ENCODE measurements at regions not wholly inside any gene's neighbourhood (a gene's known extent, or its start where the extent isn't known, plus 50 kb on each side); places are given as distances from the start of the nearest gene placed in this dataset.
"Not testable (repeated sequence)": the region's sequence is repeated elsewhere in the genome, so short reads cannot be mapped to it uniquely, and the experiment has no call there.

DNA sequence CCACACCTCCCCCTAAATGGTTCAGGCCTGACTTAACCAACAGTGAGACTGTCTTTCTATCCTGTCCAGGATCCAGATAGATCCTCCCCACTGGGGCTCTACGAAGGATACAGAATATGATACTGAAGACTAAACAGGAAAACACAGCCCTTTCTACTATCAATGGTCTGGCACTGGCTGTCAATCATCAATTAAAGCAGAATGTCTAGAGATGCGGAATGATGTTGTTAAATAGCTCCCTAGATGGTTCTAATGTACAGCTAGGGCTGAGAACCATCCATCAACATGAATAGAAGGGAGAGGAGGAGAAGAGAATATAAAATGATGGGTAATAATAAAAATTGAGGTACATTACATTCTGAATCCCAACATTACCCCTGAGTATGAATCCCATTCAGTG lies 314.3 kb upstream of the CELF2 start:
- no peak for FAIRE-seq
- DNase-seq (ENCODE audit: insufficient read length, low spot score): no peak

DNA sequence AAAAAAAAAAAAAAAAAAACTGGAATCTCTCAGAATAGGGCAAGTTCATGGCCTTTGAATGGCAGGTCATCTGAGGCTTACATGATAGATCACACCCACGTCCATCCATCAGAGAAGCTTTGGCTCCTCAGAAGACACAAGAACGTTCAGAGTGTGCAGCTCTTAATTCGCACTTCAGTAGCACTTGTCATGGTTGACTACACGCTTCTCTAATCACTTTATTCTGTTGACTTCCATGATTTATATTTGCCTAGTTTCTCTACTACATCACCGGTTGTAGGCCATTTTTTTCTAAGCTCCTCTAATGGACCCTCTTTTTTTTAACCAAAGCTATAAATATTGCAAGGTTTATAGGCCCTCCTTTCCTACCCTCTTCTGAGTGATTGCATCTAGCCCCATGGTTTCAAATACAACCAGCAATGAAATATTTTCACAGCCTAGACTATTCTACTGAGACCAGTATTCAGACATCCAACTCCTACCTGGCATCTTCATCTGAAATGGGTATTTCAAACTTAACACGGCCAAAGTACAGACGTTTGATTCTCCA lies 305.4 kb upstream of the CELF2 start:
- DNase-seq (ENCODE audit: insufficient read length, low spot score): no peak
- FAIRE-seq: no peak

DNA sequence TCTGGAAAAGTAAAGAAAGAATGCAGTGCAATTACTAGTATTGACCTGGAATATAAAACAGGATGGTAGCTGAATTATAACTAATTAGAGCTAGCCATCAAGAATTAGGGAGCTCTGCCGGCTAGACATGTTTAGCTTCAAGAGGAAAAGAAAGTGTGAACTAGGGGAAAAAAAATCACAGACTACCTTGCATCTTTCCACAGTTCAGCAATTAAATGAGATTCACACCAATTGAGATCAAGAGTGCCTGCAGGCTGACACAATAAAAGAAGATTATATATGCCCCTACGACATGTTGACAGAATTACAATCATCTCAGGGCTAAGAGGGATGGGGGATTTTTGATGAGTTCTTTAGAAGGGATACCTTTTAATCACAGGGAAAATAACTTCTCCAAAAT lies 303.3 kb upstream of the CELF2 start:
- DNase-seq (ENCODE audit: insufficient read length, low spot score) (no peak), FAIRE-seq (no peak)

DNA sequence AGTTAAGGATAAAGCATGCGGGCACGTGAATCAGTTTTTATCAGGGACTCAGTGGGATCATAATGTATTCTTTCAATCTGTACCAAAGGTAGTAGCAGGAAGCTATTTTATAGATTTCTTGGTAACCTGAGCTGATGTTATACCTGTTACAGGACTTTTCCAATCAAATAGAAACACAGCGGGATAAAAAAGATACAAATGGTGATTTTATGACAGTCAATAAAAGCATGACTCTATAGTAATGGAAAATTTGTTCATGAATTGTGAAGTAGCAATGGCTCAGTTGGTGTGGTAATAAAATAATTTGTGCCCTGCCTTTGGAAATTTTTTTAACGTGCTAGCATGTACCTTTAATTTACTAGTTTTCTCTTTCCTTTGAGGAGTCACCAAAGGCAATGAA lies 300.7 kb upstream of the CELF2 start:
- FAIRE-seq: no peak
- DNase-seq (ENCODE audit: insufficient read length, low spot score): no peak

DNA sequence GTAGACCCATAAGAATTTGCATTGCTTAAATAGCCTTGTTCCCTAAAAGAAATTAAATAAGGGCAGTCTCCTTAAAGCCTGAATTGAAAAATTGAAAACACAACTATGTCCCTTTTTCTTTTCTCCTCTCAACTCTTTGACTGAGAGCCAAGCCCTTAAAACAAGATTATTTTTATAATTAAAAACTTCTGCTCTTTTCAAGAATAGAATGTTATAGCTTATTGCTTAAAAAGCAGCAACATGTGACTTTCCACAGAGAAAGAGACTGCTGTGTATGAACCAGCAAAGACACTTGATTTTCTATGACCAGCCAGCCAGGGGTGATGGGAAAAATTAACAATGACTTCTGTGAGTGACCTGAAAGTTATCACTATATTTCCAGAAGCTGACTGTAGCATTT lies 295.2 kb upstream of the CELF2 start:
- DNase-seq (ENCODE audit: insufficient read length, low spot score) (no peak), FAIRE-seq (no peak)

DNA sequence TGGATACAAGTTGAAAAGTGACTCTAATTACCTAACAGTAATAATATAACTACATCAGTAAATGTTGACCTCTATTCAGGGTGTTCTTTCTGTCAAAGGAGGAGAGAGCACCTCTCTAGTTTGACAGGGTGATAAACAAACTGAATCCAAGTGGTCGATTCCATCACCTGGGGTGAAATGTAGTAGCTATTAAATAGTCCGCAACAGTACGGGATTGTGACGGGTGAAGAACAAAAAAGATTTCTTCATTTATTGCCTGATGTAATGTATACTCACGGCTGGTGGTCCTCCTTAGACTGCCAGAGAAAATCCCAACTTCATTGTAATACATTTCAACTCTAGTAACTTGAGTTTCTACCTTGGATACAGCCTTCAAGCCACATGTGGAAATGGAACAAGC lies 292.5 kb upstream of the CELF2 start:
- FAIRE-seq: no peak

DNA sequence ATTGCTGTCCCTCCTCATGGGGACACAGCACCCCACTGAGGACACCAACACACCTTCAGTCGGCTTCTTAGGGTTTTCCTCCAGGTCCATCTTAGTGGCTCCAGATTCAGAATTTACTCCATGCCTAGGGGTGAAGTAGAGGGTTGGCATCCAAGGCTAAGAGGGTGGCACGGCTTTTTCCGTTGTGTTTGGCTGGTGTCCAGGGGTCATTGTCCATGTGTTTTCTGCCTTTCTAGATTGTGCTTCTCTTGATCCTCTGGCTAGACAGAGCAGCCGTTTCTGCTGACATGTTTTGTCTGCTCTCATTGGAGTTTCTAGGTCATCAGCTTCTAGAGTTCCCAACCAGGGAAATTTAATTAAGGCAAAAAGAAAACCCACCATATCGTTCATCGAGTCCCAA lies 291.6 kb upstream of the CELF2 start:
- FAIRE-seq (no peak), DNase-seq (ENCODE audit: insufficient read length, low spot score) (no peak)

More for the DNA sequence above, 292.5 kb upstream of the CELF2 start:
- DNase-seq (ENCODE audit: insufficient read length, low spot score): no peak

DNA sequence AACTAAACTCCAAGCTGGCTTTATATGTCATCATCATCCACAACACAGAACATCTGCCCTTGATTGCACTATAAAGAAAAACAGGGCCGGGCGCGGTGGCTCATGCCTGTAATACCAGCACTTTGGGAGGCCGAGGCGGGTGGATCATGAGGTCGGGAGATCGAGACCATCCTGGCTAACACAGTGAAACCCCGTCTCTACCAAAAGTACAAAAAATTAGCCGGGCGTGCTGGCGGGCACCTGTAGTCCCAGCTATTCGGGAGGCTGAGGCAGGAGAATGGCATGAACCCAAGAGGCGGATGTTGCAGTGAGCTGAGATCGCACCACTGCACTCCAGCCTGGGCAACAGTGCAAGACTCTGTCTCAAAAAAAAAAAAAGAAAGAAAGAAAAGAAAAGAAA lies 290.3 kb upstream of the CELF2 start:
- DNase-seq (ENCODE audit: insufficient read length, low spot score); FAIRE-seq: not testable (repeated sequence)

DNA sequence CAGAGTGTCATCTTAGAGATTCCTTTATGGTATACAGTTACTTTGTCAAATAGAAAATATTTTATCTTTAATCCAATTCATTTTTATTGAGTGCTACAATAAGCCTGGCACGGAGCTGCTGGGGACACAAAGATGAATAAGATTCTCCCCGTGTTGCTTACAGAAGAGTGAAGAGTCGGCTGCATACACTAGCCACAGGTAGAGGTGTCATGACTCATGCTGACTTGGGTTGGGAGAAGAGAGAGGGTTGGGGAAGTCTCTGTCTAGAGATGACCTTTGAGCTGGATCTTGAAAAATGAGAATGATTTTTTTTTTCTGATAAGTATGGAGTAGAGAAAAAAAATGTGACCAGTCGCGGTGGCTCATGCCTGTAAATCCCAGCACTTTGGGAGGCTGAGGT lies 289.9 kb upstream of the CELF2 start:
- DNase-seq (ENCODE audit: insufficient read length, low spot score): no peak
- FAIRE-seq: no peak

DNA sequence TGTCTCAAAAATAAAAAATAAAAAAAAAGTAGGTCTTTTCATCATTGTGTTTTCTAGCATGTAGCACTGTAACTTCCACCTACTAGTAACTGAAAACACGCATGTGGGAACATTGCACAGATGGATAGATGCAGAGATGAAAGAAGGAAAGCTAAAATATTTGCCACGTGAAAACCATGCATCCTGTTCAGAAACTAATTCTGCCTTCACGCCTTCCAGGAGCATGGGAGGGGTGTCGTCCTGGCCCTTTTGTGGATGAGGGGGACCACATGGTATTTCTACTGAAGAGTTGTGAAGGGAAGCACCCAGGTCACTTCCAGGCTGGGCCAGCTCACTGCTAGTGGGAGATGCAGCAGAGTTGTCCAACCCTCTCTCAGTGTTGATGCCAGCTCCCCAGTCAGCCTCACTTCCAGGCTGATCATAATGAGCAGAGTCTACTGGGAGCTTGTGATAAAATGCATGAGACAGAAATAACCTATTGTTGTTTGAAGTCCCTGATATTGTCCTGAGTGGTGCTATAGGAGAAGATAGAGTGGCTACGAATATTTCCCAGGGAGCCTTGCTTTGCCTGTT lies 287.1 kb upstream of the CELF2 start:
- FAIRE-seq: no peak
- no peak for DNase-seq (ENCODE audit: insufficient read length, low spot score)

DNA sequence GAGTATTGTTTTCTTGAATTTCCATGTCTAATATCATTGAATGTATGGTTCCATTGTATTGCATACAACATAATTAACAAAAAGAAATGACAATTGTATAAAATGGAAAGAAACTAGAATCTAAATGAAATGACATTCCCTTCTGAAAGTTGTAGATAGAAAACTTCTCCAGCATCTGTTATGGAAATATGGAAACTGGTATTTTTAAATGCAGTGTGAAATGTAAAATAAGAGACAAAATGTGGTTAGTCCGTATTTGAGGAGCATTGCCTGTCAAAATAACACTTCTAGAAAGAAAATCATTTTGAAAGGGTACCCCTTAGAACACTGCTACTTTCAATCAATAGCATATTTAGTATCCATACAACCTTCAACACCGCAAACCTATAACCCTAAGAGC lies 286.3 kb upstream of the CELF2 start:
- FAIRE-seq: no peak
- no peak for DNase-seq (ENCODE audit: insufficient read length, low spot score)

DNA sequence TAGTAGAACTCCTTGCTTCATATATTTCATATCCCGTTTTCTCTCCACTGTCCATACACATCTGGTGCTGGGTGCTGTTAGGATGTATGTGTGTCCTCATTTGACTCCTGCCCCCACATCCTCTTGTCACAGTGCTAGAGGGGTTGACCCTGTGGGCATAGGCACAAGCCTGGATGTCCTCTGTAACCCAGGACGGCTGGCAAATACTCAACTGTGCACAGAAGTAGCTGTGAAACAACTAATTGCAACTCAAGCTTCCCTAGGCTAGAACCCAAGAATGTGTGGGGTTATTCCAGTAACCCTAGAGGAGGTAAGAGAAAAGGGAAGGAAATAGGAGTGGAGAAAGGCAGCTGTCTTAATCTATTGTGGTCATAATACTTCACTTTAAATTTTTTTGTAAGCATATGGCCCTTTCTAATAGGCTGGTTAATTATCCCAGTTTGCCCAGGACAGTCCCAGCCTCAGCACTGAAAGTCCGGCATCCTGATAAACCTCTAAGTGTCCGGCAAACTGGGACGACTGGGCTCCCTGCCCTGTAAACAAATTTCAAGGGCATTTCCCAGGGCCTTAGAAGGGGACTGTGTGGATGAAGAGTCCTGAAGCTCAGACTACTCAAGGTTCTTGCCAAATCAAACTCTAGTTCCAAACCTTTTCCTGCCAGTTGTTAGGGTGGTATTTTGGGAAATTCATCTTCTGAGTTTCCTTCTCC lies 283.2 kb upstream of the CELF2 start:
- DNase-seq (ENCODE audit: insufficient read length, low spot score) (no peak), FAIRE-seq (no peak)

DNA sequence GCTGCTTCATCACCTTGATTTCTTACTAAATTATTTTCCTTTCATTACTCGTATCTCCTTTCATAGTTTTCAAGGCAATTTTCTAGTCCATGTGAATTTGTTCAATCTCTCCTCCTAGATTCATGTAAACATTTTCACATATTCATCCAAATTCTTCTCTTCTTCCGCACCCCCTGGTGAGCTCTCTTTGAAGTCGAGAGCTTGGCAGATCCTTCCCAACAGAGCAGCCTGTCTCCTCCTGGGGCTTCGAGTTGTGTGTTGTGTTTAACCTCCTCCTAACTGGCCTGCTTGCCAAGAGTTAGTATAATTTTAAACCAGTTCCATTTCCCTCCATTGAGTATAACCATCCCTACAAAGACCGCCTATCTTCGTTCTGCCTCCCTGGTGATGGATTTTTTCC lies 272.4 kb upstream of the CELF2 start:
- DNase-seq (ENCODE audit: insufficient read length, low spot score): no peak
- no peak for FAIRE-seq

DNA sequence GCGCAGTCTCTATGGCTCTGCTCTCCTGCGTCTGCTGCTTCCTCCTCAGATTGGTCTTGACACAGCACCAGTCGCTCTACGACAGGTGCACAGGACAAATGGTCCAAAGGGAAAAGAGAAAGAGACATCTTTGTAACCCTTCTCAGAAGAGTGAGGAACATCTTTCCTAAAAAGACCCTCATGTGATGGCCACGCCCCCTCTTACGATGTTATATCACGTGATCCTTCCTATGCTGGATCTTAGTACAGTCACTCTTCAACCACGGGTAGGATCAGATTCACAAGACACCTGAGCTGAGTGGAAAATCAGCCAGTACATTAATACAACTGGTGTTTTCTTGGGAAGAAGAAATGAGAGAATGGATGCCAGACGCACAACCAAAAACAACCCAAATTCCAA lies 262.2 kb upstream of the CELF2 start:
- no peak for FAIRE-seq
- DNase-seq (ENCODE audit: insufficient read length, low spot score): no peak

DNA sequence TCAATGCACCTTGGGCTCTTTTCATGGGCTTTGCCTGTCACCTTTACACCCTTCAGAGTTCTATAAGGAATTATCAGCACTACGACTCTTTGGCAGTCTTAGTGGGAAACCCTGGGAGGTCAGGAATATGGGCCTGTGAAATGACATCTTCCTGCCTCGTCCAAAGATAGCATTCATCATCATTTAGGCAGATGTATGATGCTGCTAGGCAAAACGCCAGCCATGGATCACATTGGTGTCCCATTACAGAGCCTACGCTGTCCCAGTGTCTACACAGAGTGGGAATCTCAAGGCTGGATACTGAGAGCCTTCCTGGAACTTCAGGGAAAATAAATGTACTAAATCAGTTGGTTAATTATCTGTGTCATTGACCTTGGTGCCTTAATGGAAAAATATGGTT lies 259.4 kb upstream of the CELF2 start:
- no peak for FAIRE-seq
- DNase-seq (ENCODE audit: insufficient read length, low spot score): no peak

DNA sequence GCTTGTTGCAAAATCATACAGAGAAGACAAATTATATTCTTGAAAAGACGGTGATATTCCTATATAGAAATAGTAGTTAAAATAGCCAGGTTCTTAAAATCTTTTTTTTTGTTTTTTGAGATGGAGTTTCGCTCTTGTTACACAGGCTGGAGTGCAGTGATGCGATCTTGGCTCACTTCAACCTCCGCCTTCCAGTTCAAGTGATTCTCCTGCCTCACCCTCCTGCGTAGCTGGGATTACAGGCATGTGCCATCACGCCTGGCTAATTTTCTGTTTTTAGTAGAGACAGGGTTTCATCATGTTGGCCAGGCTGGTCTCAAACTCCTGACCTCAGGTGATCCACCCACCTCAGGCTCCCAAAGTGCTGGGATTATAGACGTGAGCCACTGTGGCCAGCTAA lies 257.9 kb upstream of the CELF2 start:
- not testable (repeated sequence) for FAIRE-seq; DNase-seq (ENCODE audit: insufficient read length, low spot score)

DNA sequence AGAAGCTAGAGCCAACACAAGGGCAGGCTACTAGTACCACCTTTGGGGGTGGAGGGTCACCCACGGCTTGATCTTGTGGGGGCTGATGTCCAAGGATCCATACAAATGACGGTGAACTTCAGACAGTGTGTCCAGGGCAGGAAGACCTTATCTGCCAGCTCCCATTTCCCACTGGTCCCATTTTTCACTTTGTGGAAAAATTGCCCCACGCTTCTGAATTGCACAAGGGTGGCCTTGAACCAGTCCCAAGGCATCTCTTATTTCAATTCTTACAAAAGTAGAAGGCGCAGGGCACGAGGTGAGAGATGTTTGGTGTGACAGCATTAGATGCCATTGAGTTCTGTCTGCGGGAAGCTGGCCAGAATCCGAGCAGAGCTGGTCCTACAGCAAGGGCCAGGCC lies 252.7 kb upstream of the CELF2 start:
- FAIRE-seq: no peak

DNA sequence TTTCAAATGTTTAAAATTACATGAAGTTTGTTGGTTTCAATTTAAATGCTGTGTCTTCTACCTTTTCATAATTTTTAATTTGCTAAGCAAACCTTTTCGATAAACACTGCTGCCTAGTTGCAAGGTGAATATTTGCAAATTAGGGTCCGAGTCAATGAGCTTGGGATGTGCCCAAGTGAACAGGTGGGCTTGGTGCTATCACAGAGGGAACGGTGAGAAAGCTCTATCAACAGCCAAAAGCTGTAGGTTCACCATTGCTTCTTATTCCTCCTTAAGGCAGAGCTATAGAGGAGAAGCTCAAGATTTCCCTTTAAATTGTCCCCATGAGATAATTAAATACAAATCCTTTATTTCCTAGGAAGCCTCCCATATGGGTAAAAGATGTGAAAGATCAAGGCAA lies 245.3 kb upstream of the CELF2 start:
- DNase-seq (ENCODE audit: insufficient read length, low spot score): no peak
- FAIRE-seq: no peak

More for the DNA sequence above, 252.7 kb upstream of the CELF2 start:
- no peak for DNase-seq (ENCODE audit: insufficient read length, low spot score)

DNA sequence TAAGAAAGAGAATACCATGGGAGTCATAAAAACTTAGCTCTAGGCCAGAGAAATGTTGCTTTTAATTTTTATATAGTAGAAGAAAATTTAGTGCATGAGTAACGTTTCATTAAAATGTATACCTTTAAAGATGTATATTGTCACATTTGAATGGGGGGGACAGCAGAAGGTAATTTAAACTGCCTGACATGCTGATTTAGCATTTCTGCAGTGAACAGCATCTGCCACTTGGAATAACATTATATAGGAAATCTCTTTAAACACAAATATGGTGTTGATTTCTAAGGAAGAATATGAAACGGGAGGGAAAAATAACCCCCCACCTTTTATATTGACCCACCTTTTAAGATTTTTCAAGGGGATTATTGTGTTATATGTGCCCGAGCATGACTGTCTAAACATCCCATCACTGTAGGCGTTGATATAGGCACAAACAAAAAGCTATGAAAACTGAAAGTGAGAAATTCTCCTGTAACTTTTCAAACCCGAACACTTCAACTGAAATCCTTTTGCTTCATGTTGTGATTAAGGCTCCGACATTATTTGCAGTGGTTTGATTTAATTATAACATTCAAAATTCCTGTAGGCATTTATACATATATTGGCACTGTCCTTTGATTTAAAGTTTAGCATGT lies 244.7 kb upstream of the CELF2 start:
- DNase-seq (ENCODE audit: insufficient read length, low spot score) (no peak), FAIRE-seq (no peak)

DNA sequence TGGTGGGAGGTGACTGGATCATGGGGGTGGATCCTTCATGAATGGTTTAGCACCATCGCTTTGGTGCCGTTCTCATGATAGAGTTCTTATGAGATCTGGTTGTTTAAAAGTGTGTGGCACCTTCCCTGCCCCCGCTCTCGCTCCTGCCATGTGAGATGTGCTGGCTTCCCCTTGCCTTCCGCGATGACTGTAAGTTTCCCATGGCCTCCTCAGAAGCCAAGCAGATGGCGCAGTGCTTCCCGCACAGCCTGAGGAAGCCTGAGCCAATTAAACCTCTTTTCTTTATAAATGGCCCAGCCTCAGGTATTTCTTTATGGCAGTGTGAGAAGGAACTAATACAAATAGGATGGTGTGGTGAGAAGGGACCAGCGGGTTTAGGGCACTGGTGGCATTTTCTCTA lies 243.3 kb upstream of the CELF2 start:
- no peak for FAIRE-seq
- no peak for DNase-seq (ENCODE audit: insufficient read length, low spot score)

DNA sequence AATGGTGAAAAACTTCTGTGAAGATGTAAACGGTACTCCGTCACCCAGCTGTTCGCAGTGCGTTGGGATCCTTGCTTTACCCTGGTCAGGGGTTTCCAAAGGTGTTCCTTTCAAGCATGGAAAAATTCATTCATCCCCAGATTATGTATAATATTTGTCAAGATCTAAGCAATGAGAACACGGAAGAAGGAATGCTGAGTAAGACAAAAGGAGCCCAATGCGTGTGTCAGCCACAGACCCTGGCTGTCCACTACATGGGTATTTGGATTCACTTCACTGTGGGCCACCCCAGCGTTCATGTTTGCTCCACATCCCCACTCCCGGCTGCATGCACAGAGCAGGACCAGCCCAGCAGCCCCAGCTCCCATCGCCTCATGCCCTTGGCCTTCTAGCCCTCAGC lies 241.3 kb upstream of the CELF2 start:
- no peak for FAIRE-seq
- no peak for DNase-seq (ENCODE audit: insufficient read length, low spot score)

DNA sequence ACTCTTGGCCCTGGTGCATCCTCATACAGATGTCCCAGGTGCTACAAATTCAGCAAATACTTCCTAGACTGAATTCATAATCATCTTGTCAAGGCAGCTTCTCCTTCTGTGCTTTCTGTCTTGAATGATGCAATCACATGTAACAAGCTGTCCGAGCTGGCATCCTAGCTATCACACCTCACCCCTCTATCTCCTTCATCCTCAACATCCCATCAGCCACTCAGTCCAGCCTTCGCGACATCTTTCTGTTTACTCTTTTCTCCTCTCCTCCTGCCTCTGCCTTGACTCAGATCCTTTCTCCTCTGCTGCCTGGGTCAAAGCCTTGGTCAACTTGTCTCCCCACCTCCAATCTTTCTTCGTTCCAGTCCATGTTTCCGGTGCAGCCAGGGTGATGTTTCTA lies 240.4 kb upstream of the CELF2 start:
- DNase-seq (ENCODE audit: insufficient read length, low spot score) (no peak), FAIRE-seq (no peak)

Data from HTR-8/SVneo (cell line).